GM19025 (cell line): ENCODE measurements at regions not wholly inside any gene's neighbourhood (a gene's known extent, or its start where the extent isn't known, plus 50 kb on each side); places are given as distances from the start of the nearest gene placed in this dataset.

ENCODE experiments used
- ATAC-seq: cut with Tn5 transposase; IDR thresholded peaks from one replicate; pipeline ENCODE4 v1.9.1; 2021; ENCODE audit warnings: mild to moderate bottlenecking, low read depth, moderate library complexity; ENCODE audit not compliant: unreplicated experiment

- no peak for ATAC-seq
Measured at GRCh38 chr10:91035650-91036292, 114.9 kb upstream of the ANKRD1 start.

GRCh38 chr10:91036807-91037411 lies 116.0 kb upstream of the ANKRD1 start:
- no peak for ATAC-seq

DNA sequence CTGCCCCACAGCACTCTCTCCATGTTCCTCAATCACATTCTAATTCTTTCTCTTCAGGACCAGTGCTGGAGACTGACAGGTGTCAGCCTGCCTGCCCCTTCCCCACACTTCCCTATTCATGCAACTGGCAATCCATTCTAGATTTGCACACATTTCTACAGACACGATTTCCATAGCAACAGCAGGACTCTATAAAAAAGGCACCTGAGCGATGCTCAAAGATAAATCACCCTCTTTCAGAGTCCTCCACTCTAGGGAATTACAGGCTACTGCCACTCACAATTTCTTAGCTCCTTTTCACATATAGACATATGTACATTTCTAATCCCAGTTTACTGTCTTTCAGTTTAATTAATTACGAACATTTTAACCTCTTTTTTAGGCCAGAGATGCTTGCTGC lies 118.1 kb upstream of the ANKRD1 start:
- ATAC-seq: no peak

DNA sequence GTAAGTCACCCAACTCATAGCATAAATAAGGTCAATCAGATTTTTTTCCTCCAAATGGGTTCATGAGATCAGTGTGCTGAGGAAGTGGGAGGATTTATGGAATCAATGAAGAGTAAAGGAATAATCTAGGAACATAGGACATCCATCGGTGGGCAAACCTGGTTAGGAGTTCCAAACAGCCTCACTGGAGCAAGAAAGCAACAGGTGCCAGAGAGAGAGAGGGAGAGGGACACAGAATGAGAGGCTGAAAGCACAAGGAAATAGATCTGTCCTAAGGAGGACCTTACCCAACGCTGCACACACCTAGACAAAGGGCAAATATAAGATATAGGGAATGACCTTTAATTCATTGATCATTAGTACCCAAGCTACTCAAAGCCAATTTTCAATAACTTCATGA lies 119.5 kb upstream of the ANKRD1 start:
- no peak for ATAC-seq

DNA sequence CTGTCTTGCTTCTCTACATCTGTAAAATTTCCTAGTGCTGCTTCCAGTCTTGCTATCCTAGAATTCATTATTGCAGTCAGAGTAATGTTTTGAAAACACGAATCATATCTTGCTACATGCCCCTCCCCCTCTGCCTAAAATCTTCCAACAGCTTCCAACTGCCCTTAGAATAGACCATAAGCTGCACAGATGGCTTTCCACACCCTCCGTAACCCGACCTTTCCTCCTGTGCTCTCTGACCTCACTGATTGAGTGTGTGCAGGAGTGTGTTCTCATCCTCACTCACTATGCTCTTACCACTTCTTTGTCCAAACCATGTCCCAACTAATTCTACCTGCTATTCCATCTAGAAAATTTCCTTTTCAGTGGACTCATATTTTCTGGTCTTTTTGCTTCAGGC lies 121.2 kb upstream of the ANKRD1 start:
- ATAC-seq: no peak

DNA sequence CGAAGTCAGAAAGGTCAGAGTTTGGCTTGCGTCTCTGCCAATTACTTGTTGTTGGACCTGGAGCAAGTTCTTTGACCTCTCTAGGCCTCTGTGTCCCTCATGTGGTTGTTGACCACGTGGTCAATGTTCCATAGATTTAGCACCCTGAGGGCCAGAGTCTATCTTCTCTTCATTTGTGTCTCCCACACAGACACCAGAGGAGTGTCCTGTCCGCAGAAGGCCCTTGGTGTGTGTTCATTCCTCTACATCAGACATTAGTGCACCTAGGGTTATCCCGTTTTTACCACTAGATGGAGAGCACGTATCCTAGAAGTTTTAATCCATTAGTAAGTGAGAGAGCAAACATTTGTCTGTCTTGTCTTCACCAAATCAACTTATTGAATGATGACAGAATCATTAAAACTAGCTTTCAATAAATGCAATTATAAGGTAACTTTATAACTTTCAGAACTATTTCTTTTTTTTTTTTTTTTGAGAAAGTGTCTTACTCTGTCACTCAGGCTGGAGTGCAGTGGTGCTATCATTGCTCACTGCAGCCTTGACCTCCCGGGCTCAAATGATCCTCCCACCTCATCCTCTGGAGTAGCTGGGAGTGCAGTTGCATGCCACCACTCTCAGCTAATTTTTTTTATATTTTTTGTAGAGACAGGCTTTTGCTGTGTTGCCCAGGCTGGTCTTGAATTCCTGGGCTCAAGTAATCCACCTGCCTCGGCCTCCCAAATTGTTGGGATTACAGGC lies 122.5 kb upstream of the ANKRD1 start:
- ATAC-seq: no peak

GRCh38 chr10:91046869-91047268 lies 126.0 kb upstream of the ANKRD1 start:
- ATAC-seq: no peak

- no peak for ATAC-seq
Measured at GRCh38 chr10:91048380-91048779, 127.5 kb upstream of the ANKRD1 start.

- ATAC-seq: no peak
Measured at GRCh38 chr10:91049296-91049987, 128.6 kb upstream of the ANKRD1 start.

DNA sequence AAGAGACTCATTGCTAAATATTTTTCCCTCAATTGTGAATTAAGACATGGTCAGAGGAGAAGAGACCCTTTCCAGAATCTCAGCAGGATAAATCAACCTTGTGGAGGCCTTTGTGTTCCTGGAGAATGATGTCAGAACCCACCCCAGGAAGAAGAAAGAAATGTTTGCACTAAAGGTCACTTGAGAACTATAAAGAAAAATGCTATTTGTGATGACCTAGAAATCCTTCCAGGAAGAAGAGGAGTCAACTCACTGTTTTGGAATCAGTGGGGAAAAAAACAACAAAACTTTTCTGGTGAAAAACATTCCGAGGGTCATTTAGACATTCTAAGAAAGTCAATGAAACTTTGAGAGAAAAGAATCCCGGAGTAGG lies 129.1 kb upstream of the ANKRD1 start:
- ATAC-seq: no peak

DNA sequence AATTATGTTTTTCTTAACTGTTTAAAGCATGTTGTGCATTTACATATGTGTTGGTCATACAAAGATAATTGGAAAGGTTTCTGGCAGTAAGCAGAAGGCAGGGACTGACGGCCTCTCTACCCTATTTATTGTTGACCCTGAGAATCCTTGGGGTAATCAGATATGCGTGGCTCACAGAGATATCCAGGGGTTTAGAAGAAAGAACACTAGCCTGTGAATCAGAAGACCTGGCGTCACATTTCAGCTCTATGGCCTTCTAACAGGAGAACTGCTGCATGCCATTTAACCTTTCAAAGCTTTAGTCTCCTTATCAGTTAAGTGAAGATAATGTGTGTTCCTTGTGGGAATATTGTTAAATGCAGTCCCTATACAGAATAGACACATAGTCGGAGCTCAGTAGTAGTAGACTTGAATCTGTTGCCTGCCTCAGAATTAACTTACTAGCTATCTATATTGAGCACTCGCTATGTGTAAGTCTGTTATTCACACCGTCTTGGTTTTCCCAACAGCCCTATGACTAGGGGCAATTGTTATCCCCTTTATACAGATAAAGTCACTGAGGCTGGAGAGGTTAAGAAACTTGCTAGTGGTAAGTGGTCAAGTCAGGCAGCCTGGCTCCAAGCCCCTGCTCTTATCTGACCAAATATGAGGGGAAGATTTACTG lies 129.6 kb upstream of the ANKRD1 start:
- ATAC-seq: no peak

- no peak for ATAC-seq
Measured at GRCh38 chr10:91051829-91052228, 130.9 kb upstream of the ANKRD1 start.

DNA sequence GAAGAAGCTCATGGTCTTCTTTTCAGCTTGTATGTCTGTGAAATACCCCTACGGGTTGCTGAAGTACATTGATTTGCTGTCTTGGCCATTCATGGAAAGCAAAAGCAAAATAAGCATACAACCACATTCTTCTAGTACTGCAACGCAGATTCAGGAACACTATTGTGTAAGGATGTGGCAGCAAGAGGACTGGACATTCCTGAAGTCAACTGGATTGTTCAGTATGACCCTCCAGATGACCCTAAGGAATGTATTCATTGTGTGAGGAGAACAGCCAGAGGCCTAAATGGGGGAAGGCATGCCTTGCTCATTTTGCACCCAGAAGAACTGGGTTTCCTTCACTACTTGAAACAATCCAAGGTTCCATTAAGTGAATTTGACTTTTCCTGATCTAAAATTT lies 133.4 kb upstream of the ANKRD1 start:
- no peak for ATAC-seq

DNA sequence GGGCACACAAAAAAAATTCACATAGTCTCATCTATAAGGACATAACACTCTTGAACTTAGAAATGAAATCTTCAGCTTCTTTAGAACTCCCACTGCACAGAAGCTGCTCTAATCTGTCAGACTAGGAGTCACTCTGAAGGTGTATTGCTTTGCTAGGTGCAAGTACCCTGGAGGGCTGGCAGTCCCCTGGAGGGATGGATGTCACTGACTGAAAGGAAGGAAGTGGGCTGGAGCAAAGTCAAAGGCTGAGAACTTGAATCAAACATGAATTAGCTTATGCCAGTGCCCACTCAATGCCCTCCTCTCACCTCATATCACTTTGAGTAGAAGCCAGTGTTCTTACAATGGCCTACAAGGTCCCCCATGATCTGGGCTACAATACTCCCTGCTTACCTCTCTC lies 140.3 kb upstream of the ANKRD1 start:
- no peak for ATAC-seq

- no peak for ATAC-seq
Measured at GRCh38 chr10:91061608-91062007, 140.7 kb upstream of the ANKRD1 start.

GRCh38 chr10:91062091-91062490 lies 141.2 kb upstream of the ANKRD1 start:
- no peak for ATAC-seq

DNA sequence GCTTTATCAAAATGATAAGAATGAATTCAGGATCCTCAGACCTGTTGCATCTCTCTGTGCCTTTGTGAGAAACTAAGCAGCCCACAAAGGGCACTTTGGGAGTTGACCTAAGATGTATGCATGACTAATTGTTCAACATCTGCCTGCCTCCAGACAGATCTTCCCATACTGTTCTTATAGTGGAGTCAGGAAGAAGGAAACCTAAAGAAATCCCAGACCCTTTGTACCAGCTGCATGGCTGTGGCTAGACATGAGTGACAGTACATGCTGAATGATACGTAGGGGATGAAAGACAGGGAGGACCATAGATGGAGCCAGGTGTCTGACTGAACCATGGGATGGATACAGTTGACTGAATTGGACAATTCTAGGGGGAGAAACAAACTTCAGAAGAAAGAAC lies 148.7 kb upstream of the PCGF5 start:
- ATAC-seq: no peak

GRCh38 chr10:91073286-91073979 lies 147.0 kb upstream of the PCGF5 start:
- no peak for ATAC-seq

DNA sequence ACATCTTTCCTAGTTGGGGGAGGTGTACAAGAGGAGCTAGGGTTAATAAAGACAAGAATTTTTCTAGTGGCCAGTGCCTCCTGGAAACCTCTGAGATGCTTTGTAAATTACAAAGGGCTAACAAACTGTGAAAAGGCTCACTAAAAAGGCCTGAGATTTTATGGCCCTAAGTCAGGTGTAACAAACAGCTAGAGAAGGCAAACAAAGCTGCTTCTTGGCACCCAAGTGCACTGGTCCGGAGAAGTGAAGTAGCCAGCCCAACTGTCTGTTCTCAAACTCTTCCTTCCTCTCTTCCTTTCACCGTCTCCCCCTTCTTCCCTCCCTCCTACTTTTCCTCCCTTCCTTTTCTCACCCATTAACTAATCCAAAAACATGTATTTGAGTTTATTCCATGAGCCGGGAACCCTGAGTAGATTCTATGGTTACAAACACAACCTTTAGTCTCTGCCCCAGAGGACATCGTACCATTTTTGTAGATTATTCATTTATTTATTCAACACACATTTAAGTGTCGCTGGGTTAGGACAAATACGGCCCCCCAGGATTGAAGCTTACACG lies 143.4 kb upstream of the PCGF5 start:
- no peak for ATAC-seq

DNA sequence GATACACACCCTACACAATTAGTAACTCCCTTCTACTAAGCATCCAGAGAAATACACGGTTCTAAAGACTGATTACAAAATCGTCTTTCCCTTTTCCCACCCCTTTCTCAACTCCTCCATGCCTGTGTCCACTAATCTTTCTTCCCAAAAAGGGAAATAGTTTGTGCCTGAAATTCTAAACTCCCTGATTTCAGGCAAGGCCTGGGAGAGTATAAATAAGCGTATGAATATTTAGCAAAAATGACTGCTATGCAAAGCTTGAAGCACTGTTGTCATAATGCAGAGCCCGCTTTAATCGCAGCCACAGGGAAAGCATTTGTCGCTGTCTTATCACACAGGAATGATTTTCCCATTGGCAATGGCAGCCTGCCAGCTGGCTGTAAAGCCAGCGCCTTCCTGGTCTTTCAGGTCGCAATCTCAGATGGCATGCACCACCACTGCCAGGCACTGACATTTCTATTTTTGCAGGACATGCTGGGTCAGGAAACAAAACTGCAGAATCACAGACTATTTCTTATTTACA lies 142.9 kb upstream of the PCGF5 start:
- no peak for ATAC-seq
